Dedifferentiated amniotic fluid mesenchymal stem cell (primary cell): ENCODE measurements at regions not wholly inside any gene's neighbourhood (a gene's known extent, or its start where the extent isn't known, plus 50 kb on each side); places are given as distances from the start of the nearest gene placed in this dataset.
"Not testable (repeated sequence)": the region's sequence is repeated elsewhere in the genome, so short reads cannot be mapped to it uniquely, and the experiment has no call there.

Experiments used
- DNase-seq: peaks from one replicate; pipeline ENCODE4 v3.0.0-alpha.2; 2016; ENCODE audit errors: extremely low spot score

- no peak for DNase-seq
These were observed 51.9 kb upstream of the ZNF217 start for GRCh38 chr20:53645582-53645897.

GRCh38 chr20:53644108-53644507 lies 50.5 kb upstream of the ZNF217 start:
- DNase-seq, result not testable (repeated sequence)
